ENCODE measurements at regions not wholly inside any gene's neighbourhood (a gene's known extent, or its start where the extent isn't known, plus 50 kb on each side); places are given as distances from the start of the nearest gene placed in this dataset.

- TF ChIP-seq POLR2A (IDR thresholded peaks at IDR 0.05; ENCODE audit: low read depth) = no peak
- TF ChIP-seq CTCF (IDR thresholded peaks at IDR 0.05) = no peak
These were observed 117.5 kb upstream of the NCKAP5 start for GRCh38 chr2:133685636-133686215.

Data from esophagus muscularis mucosa (tissue), 3 donors.